ENCODE measurements at regions not wholly inside any gene's neighbourhood (a gene's known extent, or its start where the extent isn't known, plus 50 kb on each side); places are given as distances from the start of the nearest gene placed in this dataset.
"Not testable (repeated sequence)": the region's sequence is repeated elsewhere in the genome, so short reads cannot be mapped to it uniquely, and the experiment has no call there.

DNA sequence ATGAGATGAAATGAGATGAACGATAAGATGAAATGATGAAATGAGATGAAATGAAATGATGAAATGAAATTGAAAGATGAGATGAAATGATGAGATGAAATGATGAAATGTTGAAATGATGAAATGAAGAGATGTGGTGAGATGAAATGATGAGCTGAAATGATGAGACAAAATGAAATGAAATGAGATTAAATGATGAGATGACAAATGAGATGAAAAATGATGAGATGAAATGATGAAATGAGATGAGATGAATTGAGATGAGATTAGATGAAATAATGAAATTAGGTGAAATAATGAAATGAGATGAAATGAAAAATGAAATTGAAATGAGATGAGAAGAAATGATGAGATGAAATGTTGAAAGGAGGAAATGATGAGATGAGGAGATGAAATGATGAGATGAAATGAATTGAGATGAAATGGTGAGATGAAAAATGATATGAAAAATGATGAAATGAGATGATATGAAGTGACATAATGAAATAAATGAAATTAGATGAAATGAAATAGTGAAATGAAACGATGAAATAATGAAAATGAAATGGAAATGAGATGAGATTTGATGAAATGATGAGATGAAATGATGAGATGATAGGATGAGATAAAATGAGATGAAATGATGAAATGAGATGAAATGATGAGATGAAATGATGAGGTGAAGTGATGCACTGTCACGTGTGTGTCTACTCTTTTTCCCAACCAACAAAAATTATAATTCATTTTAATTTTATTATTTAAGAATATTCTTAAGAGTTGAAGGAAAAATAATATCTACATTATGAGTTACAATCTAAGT lies 58.0 kb downstream of the CCT8L2 start:
- dilution Hi-C loops (cut with HindIII; ENCODE audit: low sequenced_read_pairs, unreplicated experiment); H3K4me3 ChIP-seq (ENCODE audit: insufficient read depth, low read depth, low read length); H4K5ac ChIP-seq (ENCODE audit: low read depth, low read length); H3K56ac ChIP-seq (ENCODE audit: extremely low read depth, insufficient read depth, low read length); H3K36me3 ChIP-seq (ENCODE audit: control insufficient read depth, insufficient read depth, low read length); ATAC-seq (ENCODE audit: low read depth); H3K4ac ChIP-seq (ENCODE audit: low read depth, low read length); in situ Hi-C loops (cut with MboI; ENCODE audit: low sequenced_read_pairs); H2AK9ac ChIP-seq (replicated peaks; ENCODE audit: low read depth, low read length, poor library complexity); H3K4me1 ChIP-seq (ENCODE audit: control insufficient read depth, insufficient read depth, low read length); H2BK15ac ChIP-seq (ENCODE audit: low read depth, low read length); H3K9me1 ChIP-seq (ENCODE audit: insufficient read depth, low read length); H2AFZ ChIP-seq (replicated peaks; ENCODE audit: low read length, poor library complexity); H4K91ac ChIP-seq (ENCODE audit: insufficient read depth, low read depth, low read length); H3K9me3 ChIP-seq (ENCODE audit: control insufficient read depth, insufficient read depth, low read length); H2BK20ac ChIP-seq (ENCODE audit: low read depth, low read length); H3K27me3 ChIP-seq (ENCODE audit: control insufficient read depth, insufficient read depth, low read length); H3K4me2 ChIP-seq (ENCODE audit: low read depth, low read length); DNase-seq; H2AK5ac ChIP-seq (ENCODE audit: low read depth, low read length); H3K23ac ChIP-seq (ENCODE audit: low read depth, low read length); H3K79me1 ChIP-seq (ENCODE audit: low read depth in 1 of 2, low read length in 2 of 2); H4K20me1 ChIP-seq (ENCODE audit: insufficient read depth, low read length); intact Hi-C loops (cut with micrococcal nuclease); BruUV-seq (replicated peaks); H2BK5ac ChIP-seq (ENCODE audit: low read depth, low read length, poor library complexity, severe bottlenecking); H2BK120ac ChIP-seq (ENCODE audit: low read depth, low read length); H3K9ac ChIP-seq (ENCODE audit: low read depth, low read length); POLR2A ChIA-PET (ENCODE audit: unreplicated experiment); CTCF ChIA-PET; H3K18ac ChIP-seq (ENCODE audit: low read depth, low read length); H3K27ac ChIP-seq (ENCODE audit: insufficient read depth, low read length); H4K8ac ChIP-seq (ENCODE audit: low read depth in 2 of 2, low read length in 2 of 2); H3K14ac ChIP-seq (replicated peaks; ENCODE audit: low read depth, low read length): not testable (repeated sequence)
- 93% methylated on average over 2 of the region's 3 CpGs; no CpG with 5 or more reads in 1 of the 2 experiments for WGBS, 2 experiments (ENCODE audit: extremely low coverage in 2 of 2, insufficient read length in 1 of 2)

DNA sequence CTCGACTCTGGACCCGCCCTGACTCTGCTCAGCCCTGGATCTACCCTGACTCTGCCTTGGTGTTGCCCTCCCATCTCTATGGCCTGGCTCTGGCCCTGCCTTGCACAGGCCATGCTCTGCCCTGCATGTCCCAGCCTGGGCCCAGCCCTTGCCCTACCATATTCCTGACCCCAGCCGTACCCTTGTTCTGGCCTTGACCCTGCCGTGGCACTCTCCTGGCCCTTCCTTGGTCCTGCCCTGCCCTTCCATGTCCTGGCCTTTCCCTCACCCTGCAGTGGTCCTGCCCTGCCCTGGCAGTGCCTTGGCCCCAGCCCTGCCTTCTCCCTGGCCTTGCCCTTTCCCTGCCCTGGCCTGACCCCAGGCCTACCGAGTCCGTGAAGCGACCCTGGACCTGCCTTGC lies 60.9 kb downstream of the CCT8L2 start:
- BruUV-seq (replicated peaks); H3K9me1 ChIP-seq (ENCODE audit: insufficient read depth, low read length); H2BK5ac ChIP-seq (ENCODE audit: low read depth, low read length, poor library complexity, severe bottlenecking); H2BK15ac ChIP-seq (ENCODE audit: low read depth, low read length); H3K27me3 ChIP-seq (ENCODE audit: control insufficient read depth, insufficient read depth, low read length); in situ Hi-C loops (cut with MboI; ENCODE audit: low sequenced_read_pairs); DNase-seq; H3K9ac ChIP-seq (ENCODE audit: low read depth, low read length); H3K36me3 ChIP-seq (ENCODE audit: control insufficient read depth, insufficient read depth, low read length); H3K14ac ChIP-seq (replicated peaks; ENCODE audit: low read depth, low read length); dilution Hi-C loops (cut with HindIII; ENCODE audit: low sequenced_read_pairs, unreplicated experiment); H3K4me1 ChIP-seq (ENCODE audit: control insufficient read depth, insufficient read depth, low read length); H2BK20ac ChIP-seq (ENCODE audit: low read depth, low read length); CTCF ChIA-PET; H4K20me1 ChIP-seq (ENCODE audit: insufficient read depth, low read length); H4K5ac ChIP-seq (ENCODE audit: low read depth, low read length); POLR2A ChIA-PET (ENCODE audit: unreplicated experiment); H4K8ac ChIP-seq (ENCODE audit: low read depth in 2 of 2, low read length in 2 of 2); H3K4me3 ChIP-seq (ENCODE audit: insufficient read depth, low read depth, low read length); H3K56ac ChIP-seq (ENCODE audit: extremely low read depth, insufficient read depth, low read length); H2AK5ac ChIP-seq (ENCODE audit: low read depth, low read length); intact Hi-C loops (cut with micrococcal nuclease); H2BK120ac ChIP-seq (ENCODE audit: low read depth, low read length); H3K23ac ChIP-seq (ENCODE audit: low read depth, low read length); H2AK9ac ChIP-seq (replicated peaks; ENCODE audit: low read depth, low read length, poor library complexity); H4K91ac ChIP-seq (ENCODE audit: insufficient read depth, low read depth, low read length); ATAC-seq (ENCODE audit: low read depth); H3K4me2 ChIP-seq (ENCODE audit: low read depth, low read length); H3K79me1 ChIP-seq (ENCODE audit: low read depth in 1 of 2, low read length in 2 of 2); H2AFZ ChIP-seq (replicated peaks; ENCODE audit: low read length, poor library complexity); H3K9me3 ChIP-seq (ENCODE audit: control insufficient read depth, insufficient read depth, low read length); H3K27ac ChIP-seq (ENCODE audit: insufficient read depth, low read length); H3K18ac ChIP-seq (ENCODE audit: low read depth, low read length); H3K4ac ChIP-seq (ENCODE audit: low read depth, low read length): not testable (repeated sequence)
- 60% methylated on average over 4 of the region's 7 CpGs; no CpG with 5 or more reads in 1 of the 2 experiments for WGBS, 2 experiments (ENCODE audit: extremely low coverage in 2 of 2, insufficient read length in 1 of 2)

All from IMR-90 (cell line).